DOHH2 (cell line): ENCODE measurements at regions not wholly inside any gene's neighbourhood (a gene's known extent, or its start where the extent isn't known, plus 50 kb on each side); places are given as distances from the start of the nearest gene placed in this dataset.

Experiments
- EZH2phosphoT487 ChIP-seq: fragments of 200-600 bp; sonication (generic); IDR thresholded peaks from 2 replicates; pipeline ENCODE4 v1.6.1; 2017; ENCODE audit warnings: borderline replicate concordance, mild to moderate bottlenecking, antibody characterized with exemption, low read length, moderate library complexity, mixed read lengths
- TF ChIP-seq, protein P1 (sequence below): fragments of 200-600 bp; sonication (generic); IDR thresholded peaks from one replicate; pipeline ENCODE4 v1.5.1; 2014; ENCODE audit warnings: antibody characterized with exemption, mild to moderate bottlenecking, low read depth, low read length; ENCODE audit not compliant: poor library complexity, severe bottlenecking

DNA sequence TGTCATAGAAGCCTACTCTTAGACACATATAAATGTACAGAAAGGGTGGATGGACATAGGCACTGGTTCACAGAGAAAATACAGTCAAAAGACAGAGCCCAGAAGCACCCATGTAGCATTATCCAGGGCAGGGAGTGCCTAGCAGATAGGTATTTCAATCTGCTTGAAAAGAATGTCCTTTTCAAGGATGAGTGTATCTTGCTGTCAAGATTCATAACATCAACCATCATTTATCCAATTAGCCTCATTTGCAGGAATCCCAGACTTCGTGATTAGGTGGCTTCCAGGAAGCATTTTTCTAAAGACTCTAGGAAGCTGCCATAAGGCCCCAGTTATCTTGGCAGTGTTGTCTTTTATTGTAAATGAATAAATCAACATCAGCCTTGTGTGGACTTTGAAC, 55.6 kb downstream of the SCN11A start:
- TF ChIP-seq, protein P1, sequence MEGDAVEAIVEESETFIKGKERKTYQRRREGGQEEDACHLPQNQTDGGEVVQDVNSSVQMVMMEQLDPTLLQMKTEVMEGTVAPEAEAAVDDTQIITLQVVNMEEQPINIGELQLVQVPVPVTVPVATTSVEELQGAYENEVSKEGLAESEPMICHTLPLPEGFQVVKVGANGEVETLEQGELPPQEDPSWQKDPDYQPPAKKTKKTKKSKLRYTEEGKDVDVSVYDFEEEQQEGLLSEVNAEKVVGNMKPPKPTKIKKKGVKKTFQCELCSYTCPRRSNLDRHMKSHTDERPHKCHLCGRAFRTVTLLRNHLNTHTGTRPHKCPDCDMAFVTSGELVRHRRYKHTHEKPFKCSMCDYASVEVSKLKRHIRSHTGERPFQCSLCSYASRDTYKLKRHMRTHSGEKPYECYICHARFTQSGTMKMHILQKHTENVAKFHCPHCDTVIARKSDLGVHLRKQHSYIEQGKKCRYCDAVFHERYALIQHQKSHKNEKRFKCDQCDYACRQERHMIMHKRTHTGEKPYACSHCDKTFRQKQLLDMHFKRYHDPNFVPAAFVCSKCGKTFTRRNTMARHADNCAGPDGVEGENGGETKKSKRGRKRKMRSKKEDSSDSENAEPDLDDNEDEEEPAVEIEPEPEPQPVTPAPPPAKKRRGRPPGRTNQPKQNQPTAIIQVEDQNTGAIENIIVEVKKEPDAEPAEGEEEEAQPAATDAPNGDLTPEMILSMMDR = no peak
- TF ChIP-seq EZH2phosphoT487 = no peak
